Fibroblast of the conjunctiva (primary cell): ENCODE measurements at regions not wholly inside any gene's neighbourhood (a gene's known extent, or its start where the extent isn't known, plus 50 kb on each side); places are given as distances from the start of the nearest gene placed in this dataset.

ENCODE experiments used
- DNase-seq: peaks from one replicate; pipeline ENCODE4 v3.0.0-alpha.2; 2010; ENCODE audit warnings: low read depth

- DNase-seq: no peak
Measured at GRCh38 chr5:2910401-2911175, 159.1 kb upstream of the IRX2 start.

- no peak for DNase-seq
Measured at GRCh38 chr5:2909035-2909434, 157.6 kb upstream of the IRX2 start.

DNA sequence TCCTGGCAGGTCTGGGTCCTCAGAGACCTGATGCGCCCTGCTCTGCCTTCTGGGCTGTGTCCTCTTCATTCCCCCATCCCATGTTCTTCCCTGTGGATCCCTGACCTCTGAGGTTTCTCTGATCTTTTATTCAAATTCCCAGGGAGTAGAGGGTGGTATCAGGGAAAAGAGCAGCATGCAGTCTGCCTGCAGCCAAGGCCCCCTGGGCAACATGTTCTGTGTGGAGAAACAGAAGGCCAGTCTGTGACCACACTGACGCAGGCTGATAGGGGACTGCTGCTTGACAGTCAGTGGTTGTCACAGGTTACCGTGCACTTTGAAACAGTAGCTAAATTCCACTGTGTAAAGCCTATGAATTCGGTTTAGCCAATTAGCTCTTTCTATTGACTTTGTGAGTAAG, 156.6 kb upstream of the IRX2 start:
- DNase-seq: no peak

- DNase-seq: no peak
Measured at GRCh38 chr5:2906302-2907090, 155.0 kb upstream of the IRX2 start.

GRCh38 chr5:2905741-2906140, 154.3 kb upstream of the IRX2 start:
- DNase-seq: no peak

DNA sequence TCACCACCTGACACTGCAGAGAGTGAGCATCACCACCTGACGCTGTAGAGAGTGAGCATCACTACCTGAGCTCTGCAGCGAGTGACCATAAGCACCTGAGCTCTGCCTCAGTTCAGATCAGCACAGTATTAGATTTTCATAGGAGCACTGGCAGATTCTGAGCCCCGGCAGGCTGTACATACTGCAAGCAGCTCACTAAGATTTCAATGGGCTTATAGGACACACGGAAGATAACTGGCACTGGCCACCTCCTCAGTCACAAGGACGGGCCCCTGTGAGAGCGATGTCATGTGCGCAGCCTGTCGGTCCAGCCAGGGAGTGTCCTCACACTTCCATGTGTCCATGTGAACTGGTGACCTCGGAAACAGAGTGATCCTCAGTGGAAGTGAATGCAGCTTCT, 153.5 kb upstream of the IRX2 start:
- no peak for DNase-seq

DNA sequence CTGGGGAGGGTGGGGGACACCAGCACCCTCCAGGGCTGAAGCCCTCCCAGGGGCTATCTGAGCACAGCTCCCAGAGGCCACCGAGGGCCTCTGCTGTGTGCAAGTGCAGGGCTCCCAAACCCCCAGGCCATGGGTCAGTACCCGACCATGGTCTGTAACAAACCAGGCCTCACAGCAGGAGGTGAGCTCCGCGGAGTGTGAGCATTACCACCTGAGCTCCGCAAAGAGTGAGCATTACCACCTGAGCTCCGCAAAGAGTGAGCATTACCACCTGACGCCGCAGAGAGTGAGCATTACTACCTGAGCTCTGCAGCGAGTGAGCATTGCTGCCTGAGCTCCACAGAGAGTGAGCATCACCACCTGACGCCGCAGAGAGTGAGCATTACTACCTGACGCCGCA, 152.9 kb upstream of the IRX2 start:
- DNase-seq: no peak

GRCh38 chr5:2903451-2904395, 152.2 kb upstream of the IRX2 start:
- no peak for DNase-seq

GRCh38 chr5:2902742-2903297, 151.3 kb upstream of the IRX2 start:
- no peak for DNase-seq

GRCh38 chr5:2902186-2902585, 150.7 kb upstream of the IRX2 start:
- DNase-seq: no peak

DNA sequence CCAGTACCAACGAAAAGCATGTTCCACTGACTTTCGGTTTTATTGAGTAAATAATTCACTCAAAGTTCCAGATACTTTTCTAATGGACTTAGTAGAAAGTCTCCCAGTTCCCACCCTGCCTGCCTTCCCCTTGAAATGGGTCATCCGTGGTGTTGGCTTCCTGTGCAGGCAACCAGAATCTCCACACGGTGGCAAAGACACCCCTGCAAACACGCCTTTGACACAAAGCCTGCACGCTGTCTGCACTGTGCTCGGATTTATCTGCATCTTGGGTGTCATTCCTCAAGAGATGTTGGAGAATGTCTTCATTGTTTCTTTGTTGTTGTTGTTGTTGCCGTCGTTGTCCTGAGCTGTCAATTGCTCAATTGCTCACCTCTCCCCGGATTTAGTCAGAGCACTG, 150.0 kb upstream of the IRX2 start:
- no peak for DNase-seq

DNA sequence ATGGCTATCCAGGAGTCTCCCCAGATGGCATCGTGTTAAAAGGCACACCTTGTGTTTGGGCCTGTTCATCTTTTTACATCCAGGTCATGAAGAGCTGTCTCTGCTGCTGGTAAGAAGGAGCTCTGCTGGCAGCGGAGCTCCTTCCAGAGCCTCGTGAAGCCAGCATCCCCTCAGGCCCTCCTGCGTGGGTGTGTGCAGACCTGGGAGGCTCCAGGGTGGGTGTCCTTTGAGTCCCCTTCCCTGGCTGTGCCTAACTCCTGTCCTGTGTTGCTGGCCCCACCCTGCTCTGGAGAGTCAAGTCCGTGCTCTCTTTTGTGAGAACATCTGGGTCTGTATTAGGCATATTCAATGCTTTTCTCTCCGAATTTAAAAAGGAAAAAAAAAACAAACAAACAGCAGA, 149.6 kb upstream of the IRX2 start:
- DNase-seq: no peak

- DNase-seq: no peak
Measured at GRCh38 chr5:2900360-2900759, 148.9 kb upstream of the IRX2 start.

- DNase-seq: no peak
Measured at GRCh38 chr5:2899311-2899710, 147.8 kb upstream of the IRX2 start.

DNA sequence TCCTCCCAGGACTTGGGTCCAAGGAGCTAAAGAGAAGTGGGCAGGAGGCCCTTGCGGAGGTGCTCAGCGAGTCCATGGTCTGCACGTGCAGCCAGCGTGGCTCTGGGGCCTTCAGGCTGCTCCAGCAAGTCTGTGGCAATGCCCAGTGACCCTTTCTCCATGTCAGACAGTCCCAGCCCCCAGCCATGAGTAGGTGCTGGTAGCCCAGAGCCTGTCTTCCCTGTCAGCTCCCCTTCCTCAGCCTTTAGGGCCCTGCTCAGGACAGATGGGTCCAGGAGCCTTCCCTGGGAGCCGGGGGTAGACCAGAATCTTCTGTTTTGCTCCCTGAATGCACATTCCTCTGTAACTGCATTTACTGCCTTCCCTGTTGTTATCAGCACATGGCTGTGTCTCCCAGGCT, 147.2 kb upstream of the IRX2 start:
- DNase-seq: no peak

DNA sequence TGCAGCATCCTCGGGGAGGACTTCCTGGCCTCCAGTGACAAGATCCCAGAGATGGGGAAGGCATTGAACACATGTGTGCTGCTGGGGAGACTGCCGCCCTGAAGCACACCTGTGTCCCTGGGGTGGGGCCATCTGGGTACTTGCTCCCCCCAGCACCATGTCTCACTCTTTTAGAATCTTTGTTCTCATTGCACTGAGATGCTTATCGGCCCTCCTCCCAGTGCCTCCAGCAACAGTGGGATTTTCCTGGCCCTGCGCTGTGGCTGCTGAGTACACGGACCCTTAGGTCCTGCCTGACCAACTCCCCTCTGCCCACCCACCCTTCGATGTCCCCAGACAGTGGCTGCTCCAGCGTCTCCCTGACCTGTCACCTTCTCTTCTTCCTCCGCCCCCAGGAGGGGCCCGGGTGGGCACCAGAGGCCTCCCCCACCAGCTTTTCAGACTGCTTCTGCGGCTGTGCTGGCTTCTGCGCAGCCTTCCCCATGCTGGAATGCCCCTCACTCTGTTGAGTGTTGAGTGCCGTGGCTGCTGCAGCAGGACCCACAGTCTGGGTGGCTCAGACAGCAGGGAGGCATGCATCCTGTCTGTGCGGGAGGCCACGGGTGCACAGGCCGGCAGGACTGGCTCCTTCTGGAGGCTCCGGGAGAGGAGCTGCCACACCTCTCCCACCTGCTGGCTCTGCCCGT, 145.9 kb upstream of the IRX2 start:
- no peak for DNase-seq

- no peak for DNase-seq
Measured at GRCh38 chr5:2896371-2897275, 145.1 kb upstream of the IRX2 start.

DNA sequence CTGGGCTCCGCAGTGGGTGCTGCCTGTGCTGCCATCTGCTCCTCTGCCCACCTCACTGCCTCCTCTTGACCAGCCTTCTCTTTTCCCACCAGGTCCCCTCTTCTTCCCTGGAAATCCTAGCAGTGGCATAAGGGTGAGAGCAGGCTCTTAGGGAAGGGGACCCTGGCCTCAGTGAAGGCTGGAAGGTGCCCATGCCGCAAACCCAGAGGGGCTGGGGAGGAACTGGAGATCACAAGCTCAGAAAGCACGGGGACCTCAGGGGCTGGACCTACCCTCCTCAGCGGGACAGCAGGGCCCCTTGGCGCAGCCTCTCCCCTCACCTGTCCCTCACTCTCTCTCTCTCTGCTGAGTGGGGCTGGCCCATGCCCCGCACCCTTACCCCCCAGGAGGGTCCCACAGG, 144.4 kb upstream of the IRX2 start:
- no peak for DNase-seq

- DNase-seq: no peak
Measured at GRCh38 chr5:2895196-2895595, 143.7 kb upstream of the IRX2 start.

- no peak for DNase-seq
Measured at GRCh38 chr5:2894736-2895135, 143.3 kb upstream of the IRX2 start.

DNA sequence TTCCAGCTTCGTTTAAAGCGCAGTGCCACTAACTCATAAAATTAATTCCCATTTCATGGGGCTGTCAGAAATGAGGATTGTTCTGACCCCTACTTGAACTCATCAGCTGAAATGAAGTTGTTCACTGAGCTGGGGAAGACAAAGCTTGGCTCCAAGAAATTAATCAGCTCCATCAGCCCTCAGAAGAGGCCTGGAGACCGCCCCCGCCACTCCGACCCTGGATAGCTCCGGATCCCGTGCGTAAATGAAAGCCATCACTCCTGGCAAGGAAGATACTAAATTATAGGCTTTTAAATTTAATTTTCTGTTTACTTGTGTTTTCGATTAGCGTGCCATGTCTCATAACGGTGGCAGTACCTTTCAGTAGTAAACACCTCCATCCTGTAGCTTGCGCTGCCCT, 142.8 kb upstream of the IRX2 start:
- no peak for DNase-seq
